ENCODE measurements at regions not wholly inside any gene's neighbourhood (a gene's known extent, or its start where the extent isn't known, plus 50 kb on each side); places are given as distances from the start of the nearest gene placed in this dataset.

DNA sequence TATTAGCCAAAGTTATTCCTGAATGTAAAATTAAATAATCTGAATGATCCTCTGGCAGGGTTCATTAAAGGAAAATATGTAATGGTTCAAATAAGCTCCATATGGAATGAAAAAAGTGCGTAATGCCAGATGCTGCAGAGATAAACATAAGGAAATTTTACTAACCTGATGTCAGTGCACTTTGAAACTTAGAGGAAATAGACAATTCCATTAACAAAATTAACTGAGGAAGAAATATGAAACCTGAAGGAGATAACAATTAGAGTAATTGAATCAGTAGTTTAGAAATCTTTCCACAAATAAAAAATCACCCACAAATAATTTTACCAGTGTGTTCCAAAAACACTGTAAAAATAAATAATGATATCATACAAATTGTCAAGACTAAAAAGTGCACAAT lies 387.5 kb downstream of the GRIA2 start:
- H2AFZ ChIP-seq (ENCODE audit: control insufficient read depth, low read depth, low read length) = no peak overlapping the region
- no peak overlapping the region for H3K4me2 ChIP-seq (ENCODE audit: control insufficient read depth, insufficient read depth)
- no peak for TF ChIP-seq ZNF24 (IDR thresholded peaks at IDR 0.05)
- no peak for TF ChIP-seq CBX3 (IDR thresholded peaks at IDR 0.05; ENCODE audit: borderline replicate concordance, low read depth)
- TF ChIP-seq POLR2AphosphoS2 (IDR thresholded peaks at IDR 0.05; ENCODE audit: low read depth, low read length) = no peak
- TF ChIP-seq, protein P1, sequence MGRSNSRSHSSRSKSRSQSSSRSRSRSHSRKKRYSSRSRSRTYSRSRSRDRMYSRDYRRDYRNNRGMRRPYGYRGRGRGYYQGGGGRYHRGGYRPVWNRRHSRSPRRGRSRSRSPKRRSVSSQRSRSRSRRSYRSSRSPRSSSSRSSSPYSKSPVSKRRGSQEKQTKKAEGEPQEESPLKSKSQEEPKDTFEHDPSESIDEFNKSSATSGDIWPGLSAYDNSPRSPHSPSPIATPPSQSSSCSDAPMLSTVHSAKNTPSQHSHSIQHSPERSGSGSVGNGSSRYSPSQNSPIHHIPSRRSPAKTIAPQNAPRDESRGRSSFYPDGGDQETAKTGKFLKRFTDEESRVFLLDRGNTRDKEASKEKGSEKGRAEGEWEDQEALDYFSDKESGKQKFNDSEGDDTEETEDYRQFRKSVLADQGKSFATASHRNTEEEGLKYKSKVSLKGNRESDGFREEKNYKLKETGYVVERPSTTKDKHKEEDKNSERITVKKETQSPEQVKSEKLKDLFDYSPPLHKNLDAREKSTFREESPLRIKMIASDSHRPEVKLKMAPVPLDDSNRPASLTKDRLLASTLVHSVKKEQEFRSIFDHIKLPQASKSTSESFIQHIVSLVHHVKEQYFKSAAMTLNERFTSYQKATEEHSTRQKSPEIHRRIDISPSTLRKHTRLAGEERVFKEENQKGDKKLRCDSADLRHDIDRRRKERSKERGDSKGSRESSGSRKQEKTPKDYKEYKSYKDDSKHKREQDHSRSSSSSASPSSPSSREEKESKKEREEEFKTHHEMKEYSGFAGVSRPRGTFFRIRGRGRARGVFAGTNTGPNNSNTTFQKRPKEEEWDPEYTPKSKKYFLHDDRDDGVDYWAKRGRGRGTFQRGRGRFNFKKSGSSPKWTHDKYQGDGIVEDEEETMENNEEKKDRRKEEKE (IDR thresholded peaks at IDR 0.05) = no peak
- TF ChIP-seq MEF2A (IDR thresholded peaks at IDR 0.05; ENCODE audit: insufficient read depth, low read depth, low read length) = no peak
- TF ChIP-seq RELA (IDR thresholded peaks at IDR 0.05; ENCODE audit: borderline replicate concordance, partially characterized antibody) = no peak
- no peak for TF ChIP-seq PRDM15 (CRISPR knock-in tag; IDR thresholded peaks at IDR 0.05)
- no peak for TF ChIP-seq PAX5 (IDR thresholded peaks at IDR 0.05; ENCODE audit: borderline replicate concordance, low read depth, low read length)
- TF ChIP-seq HDAC6 (IDR thresholded peaks at IDR 0.05; ENCODE audit: unreplicated experiment) = no peak
- intact Hi-C loops (cut with micrococcal nuclease; ENCODE audit: unreplicated experiment) (no loop called here), in situ Hi-C loops (cut with MboI) (no loop called here)
- H3K9me3 ChIP-seq (replicated peaks; ENCODE audit: control insufficient read depth, insufficient read depth, low read length) = no peaks in the 10 kb centered on the region
- H3K36me3 ChIP-seq (ENCODE audit: control insufficient read depth in 2 of 2, insufficient read depth in 2 of 2, low read length in 1 of 2) = no peaks in the 10 kb centered on the region
- no peaks in the 10 kb centered on the region for H4K20me1 ChIP-seq (ENCODE audit: control insufficient read depth, insufficient read depth)
- H3K9ac ChIP-seq (ENCODE audit: control insufficient read depth, insufficient read depth, low read length) = no peak overlapping the region
- ChIA-PET RAD21 (ENCODE audit: unreplicated experiment) (no interaction called here), SMC1A (ENCODE audit: uncharacterized antibody, unreplicated experiment) (interaction anchor here (1.2 kb wide), 1 partner anchor 58 kb away, joined by 3 read pairs; no protein-coding TSS in a partner anchor), CTCF (no interaction called here), POLR2A (no interaction called here)
- DNase-seq (ENCODE audit: low read depth, low spot score) = no peak
- no peak overlapping the region for H3K4me3 ChIP-seq
- BruUV-seq (replicated peaks) = no TSS peak
- no peaks in the 10 kb centered on the region for H3K4me1 ChIP-seq (ENCODE audit: control insufficient read depth, insufficient read depth, low read length)
- WGBS (ENCODE audit: insufficient coverage, insufficient replicate concordance, low lambda C conversion rate, missing lambda C conversion rate) = 48% methylated on average over 1 of the region's 1 CpG
- H3K27ac ChIP-seq (ENCODE audit: control insufficient read depth, insufficient read depth) = no peak overlapping the region
- no peaks in the 10 kb centered on the region for H3K79me2 ChIP-seq (ENCODE audit: control insufficient read depth, insufficient read depth, low read length)
- no peak for FAIRE-seq
- H3K27me3 ChIP-seq (replicated peaks in 1 of 2; ENCODE audit: control insufficient read depth in 2 of 2, insufficient read depth in 2 of 2, low read length in 1 of 2) = no peaks in the 10 kb centered on the region
- ATAC-seq = no peak
